ENCODE measurements at regions not wholly inside any gene's neighbourhood (a gene's known extent, or its start where the extent isn't known, plus 50 kb on each side); places are given as distances from the start of the nearest gene placed in this dataset.

DNA sequence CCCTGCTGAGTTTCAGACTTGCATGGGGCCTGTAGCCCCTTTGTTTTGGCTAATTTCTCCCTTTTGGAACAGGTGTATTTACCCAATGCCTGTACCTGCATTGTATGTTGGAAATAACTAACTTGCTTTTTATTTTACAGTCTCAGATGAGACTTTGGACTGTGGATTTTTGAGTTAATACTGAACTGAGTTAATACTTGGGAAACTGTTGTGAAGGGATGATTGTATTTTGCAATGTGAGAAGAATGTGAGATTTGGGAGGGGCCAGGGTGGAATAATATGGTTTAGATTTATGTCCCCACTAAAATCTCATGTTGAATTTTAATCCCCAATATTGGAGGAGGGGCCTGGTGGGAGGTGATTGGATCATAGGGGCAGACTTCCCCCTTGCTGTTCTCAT, 99.1 kb upstream of the IRAK1BP1 start:
- Histone ChIP-seq H2AFZ (ENCODE audit: low read length) (no peak overlapping the region), H3K36me3 (replicated peaks in 1 of 2; ENCODE audit: control insufficient read depth in 1 of 2, insufficient read depth in 2 of 2, low read length in 2 of 2) (no peaks in the 10 kb centered on the region), H4K20me1 (ENCODE audit: insufficient read depth, low read length) (no peaks in the 10 kb centered on the region), H3K4me1 (ENCODE audit: insufficient read depth, low read length) (no peaks in the 10 kb centered on the region), H3K27me3 (ENCODE audit: control insufficient read depth in 1 of 2, insufficient read depth in 2 of 2, low read length in 2 of 2) (no peaks in the 10 kb centered on the region), H3K4me3 (replicated peaks in 1 of 3; ENCODE audit: insufficient read depth in 1 of 3, low read depth in 2 of 3, low read length in 3 of 3) (no peak overlapping the region), H3K4me2 (ENCODE audit: low read depth, low read length) (no peak overlapping the region), H3K9ac (ENCODE audit: insufficient read depth, low read depth, low read length) (no peak overlapping the region), H3K79me2 (ENCODE audit: insufficient read depth, low read length) (no peaks in the 10 kb centered on the region), H3K27ac (ENCODE audit: extremely low read length, insufficient read depth, low read length) (no peak overlapping the region), H3K9me3 (ENCODE audit: low read length) (no peaks in the 10 kb centered on the region)
- ATAC-seq, result no peak
- TF ChIP-seq SMAD9 (CRISPR knock-in tag; IDR thresholded peaks at IDR 0.05), result no peak
- TF ChIP-seq HNF4G (IDR thresholded peaks at IDR 0.05; ENCODE audit: borderline replicate concordance, low read depth, low read length), result no peak
- TF ChIP-seq HNF4G (CRISPR knock-in tag; IDR thresholded peaks at IDR 0.05; ENCODE audit: borderline replicate concordance, low read depth), result no peak
- TF ChIP-seq, protein P1, sequence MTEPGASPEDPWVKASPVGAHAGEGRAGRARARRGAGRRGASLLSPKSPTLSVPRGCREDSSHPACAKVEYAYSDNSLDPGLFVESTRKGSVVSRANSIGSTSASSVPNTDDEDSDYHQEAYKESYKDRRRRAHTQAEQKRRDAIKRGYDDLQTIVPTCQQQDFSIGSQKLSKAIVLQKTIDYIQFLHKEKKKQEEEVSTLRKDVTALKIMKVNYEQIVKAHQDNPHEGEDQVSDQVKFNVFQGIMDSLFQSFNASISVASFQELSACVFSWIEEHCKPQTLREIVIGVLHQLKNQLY (CRISPR knock-in tag; IDR thresholded peaks at IDR 0.05), result no peak
- no peak for TF ChIP-seq SAP130 (CRISPR knock-in tag; IDR thresholded peaks at IDR 0.05; ENCODE audit: low read depth)
- no peak for FAIRE-seq
- no peak for DNase-seq (ENCODE audit: low spot score)
- ChIA-PET CTCF (ENCODE audit: low intra/inter-chr PET ratio, low total read pairs) (no interaction called here), POLR2A (no interaction called here)
- BruUV-seq (replicated peaks), result no TSS peak
- in situ Hi-C loops (cut with HindIII; ENCODE audit: extremely low pct_ligation_motif_present, low pct_unique_long_range_greater_than_20kb) (no loop called here), intact Hi-C loops (cut with micrococcal nuclease; ENCODE audit: unreplicated experiment) (no loop called here)

DNA sequence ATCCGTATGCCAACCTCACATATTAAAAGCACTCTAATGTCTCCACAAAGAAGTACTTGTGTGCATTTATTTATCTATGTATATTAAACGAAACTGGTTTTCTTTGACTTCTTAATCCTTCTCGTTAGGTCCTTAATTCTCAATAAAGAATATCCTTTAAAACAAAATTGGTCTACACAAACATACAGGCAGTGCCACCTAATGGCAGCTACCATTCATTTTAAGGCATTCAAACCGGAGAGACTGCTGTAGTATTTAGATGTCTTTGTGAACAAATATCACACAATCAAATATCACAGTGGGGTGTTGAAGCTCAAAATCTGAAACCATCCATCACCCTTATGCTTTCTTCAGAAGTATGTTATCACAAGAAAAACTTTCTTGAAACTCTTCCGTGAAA, 96.6 kb upstream of the IRAK1BP1 start:
- FAIRE-seq (no peak), ATAC-seq (no peak), DNase-seq (ENCODE audit: low spot score) (no peak)
- ChIA-PET POLR2A (no interaction called here), CTCF (ENCODE audit: low intra/inter-chr PET ratio, low total read pairs) (no interaction called here)
- WGBS (ENCODE audit: low lambda C conversion rate), result 14% methylated on average over 5 of the region's 5 CpGs
- H3K9me3 ChIP-seq (ENCODE audit: low read length), result no peaks in the 10 kb centered on the region
- no peak overlapping the region for H3K9ac ChIP-seq (ENCODE audit: insufficient read depth, low read depth, low read length)
- H3K36me3 ChIP-seq (replicated peaks in 1 of 2; ENCODE audit: control insufficient read depth in 1 of 2, insufficient read depth in 2 of 2, low read length in 2 of 2), result no peaks in the 10 kb centered on the region
- H4K20me1 ChIP-seq (ENCODE audit: insufficient read depth, low read length), result no peaks in the 10 kb centered on the region
- TF ChIP-seq ZNF136 (CRISPR knock-in tag; IDR thresholded peaks at IDR 0.05; ENCODE audit: low read depth), result no peak
- TF ChIP-seq CEBPB (IDR thresholded peaks at IDR 0.05; ENCODE audit: borderline replicate concordance, low read depth, low read length), result no peak
- TF ChIP-seq ZNF383 (CRISPR knock-in tag; IDR thresholded peaks at IDR 0.05; ENCODE audit: borderline replicate concordance), result no peak
- TF ChIP-seq LCORL (IDR thresholded peaks at IDR 0.05), result no peak
- TF ChIP-seq LCORL (CRISPR knock-in tag; IDR thresholded peaks at IDR 0.05), result no peak
- TF ChIP-seq, protein P2, sequence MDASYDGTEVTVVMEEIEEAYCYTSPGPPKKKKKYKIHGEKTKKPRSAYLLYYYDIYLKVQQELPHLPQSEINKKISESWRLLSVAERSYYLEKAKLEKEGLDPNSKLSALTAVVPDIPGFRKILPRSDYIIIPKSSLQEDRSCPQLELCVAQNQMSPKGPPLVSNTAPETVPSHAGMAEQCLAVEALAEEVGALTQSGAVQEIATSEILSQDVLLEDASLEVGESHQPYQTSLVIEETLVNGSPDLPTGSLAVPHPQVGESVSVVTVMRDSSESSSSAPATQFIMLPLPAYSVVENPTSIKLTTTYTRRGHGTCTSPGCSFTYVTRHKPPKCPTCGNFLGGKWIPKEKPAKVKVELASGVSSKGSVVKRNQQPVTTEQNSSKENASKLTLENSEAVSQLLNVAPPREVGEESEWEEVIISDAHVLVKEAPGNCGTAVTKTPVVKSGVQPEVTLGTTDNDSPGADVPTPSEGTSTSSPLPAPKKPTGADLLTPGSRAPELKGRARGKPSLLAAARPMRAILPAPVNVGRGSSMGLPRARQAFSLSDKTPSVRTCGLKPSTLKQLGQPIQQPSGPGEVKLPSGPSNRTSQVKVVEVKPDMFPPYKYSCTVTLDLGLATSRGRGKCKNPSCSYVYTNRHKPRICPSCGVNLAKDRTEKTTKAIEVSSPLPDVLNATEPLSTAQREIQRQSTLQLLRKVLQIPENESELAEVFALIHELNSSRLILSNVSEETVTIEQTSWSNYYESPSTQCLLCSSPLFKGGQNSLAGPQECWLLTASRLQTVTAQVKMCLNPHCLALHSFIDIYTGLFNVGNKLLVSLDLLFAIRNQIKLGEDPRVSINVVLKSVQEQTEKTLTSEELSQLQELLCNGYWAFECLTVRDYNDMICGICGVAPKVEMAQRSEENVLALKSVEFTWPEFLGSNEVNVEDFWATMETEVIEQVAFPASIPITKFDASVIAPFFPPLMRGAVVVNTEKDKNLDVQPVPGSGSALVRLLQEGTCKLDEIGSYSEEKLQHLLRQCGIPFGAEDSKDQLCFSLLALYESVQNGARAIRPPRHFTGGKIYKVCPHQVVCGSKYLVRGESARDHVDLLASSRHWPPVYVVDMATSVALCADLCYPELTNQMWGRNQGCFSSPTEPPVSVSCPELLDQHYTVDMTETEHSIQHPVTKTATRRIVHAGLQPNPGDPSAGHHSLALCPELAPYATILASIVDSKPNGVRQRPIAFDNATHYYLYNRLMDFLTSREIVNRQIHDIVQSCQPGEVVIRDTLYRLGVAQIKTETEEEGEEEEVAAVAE (CRISPR knock-in tag; IDR thresholded peaks at IDR 0.05; ENCODE audit: borderline replicate concordance), result no peak
- TF ChIP-seq, protein P3, sequence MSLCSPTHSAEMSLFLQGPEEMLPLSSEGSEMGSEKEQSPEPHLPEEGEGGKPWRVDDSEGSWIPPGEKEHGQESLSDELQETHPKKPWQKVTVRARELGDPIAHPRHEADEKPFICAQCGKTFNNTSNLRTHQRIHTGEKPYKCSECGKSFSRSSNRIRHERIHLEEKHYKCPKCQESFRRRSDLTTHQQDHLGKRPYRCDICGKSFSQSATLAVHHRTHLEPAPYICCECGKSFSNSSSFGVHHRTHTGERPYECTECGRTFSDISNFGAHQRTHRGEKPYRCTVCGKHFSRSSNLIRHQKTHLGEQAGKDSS (CRISPR knock-in tag; IDR thresholded peaks at IDR 0.05; ENCODE audit: borderline replicate concordance, low read depth), result no peak
- TF ChIP-seq ZNF7 (CRISPR knock-in tag; IDR thresholded peaks at IDR 0.05), result no peak
- TF ChIP-seq ZNF616 (CRISPR knock-in tag; IDR thresholded peaks at IDR 0.05; ENCODE audit: low read depth), result no peak
- intact Hi-C loops (cut with micrococcal nuclease; ENCODE audit: unreplicated experiment) (no loop called here), in situ Hi-C loops (cut with HindIII; ENCODE audit: extremely low pct_ligation_motif_present, low pct_unique_long_range_greater_than_20kb) (no loop called here)
- no peak overlapping the region for H2AFZ ChIP-seq (ENCODE audit: low read length)
- no peak overlapping the region for H3K4me2 ChIP-seq (ENCODE audit: low read depth, low read length)
- no TSS peak for BruUV-seq (replicated peaks)
- H3K27me3 ChIP-seq (ENCODE audit: control insufficient read depth in 1 of 2, insufficient read depth in 2 of 2, low read length in 2 of 2), result no peaks in the 10 kb centered on the region
- H3K79me2 ChIP-seq (ENCODE audit: insufficient read depth, low read length), result no peaks in the 10 kb centered on the region
- no peak overlapping the region for H3K4me3 ChIP-seq (replicated peaks in 1 of 3; ENCODE audit: insufficient read depth in 1 of 3, low read depth in 2 of 3, low read length in 3 of 3)
- H3K27ac ChIP-seq (ENCODE audit: extremely low read length, insufficient read depth, low read length), result no peak overlapping the region
- no peaks in the 10 kb centered on the region for H3K4me1 ChIP-seq (ENCODE audit: insufficient read depth, low read length)
